Stimulated activated CD4-positive, alpha-beta T cell treated with anti-CD3 and anti-CD28 coated beads, Interleukin-1b, Interleukin-23, amount 100 ng/mL, for 24 hours (primary cell): ENCODE measurements at regions not wholly inside any gene's neighbourhood (a gene's known extent, or its start where the extent isn't known, plus 50 kb on each side); places are given as distances from the start of the nearest gene placed in this dataset.

Experiments used
- DNase-seq, 4 experiments: peaks; one replicate each; pipeline ENCODE4 v3.0.0-alpha.2; 2020; ENCODE audit warnings: low read depth in 4 of 4, low spot score in 1 of 4

DNA sequence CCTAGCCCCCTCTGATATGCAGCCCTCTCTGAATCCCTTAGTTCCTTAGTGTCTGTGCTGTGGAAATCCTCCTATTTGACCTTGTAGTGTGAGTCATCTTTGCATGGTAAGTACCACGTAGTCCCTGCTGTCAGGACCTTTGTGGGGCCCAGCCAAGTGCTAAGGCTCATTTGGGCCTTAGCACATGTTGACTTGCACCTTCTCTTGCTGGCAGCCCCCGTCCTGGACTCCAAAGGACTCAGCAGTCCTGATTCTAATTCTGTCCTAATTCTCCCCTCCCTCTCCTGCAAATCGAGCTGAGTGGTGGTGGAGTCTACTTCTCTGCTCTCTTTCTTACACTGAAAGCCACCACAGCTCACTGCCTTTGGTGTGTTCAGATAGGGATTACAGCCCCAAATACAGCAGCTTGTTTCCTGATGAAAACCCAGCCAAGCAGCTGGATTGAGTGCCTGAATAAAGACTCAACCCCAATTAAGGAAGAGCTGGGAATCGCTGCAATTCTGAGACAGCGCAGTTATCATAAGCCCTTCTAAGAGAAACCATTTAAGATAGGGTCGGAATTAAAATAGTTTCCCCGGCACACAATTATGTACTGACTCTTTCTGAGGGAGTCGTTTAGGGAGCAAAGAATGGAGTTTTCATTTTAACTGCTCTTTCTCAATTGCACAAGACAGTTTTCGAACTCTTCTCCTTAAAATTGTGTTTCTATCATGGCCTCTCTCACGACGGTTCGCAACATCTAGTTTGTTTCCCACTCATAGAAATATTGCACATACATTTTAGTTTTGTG, 215.6 kb upstream of the TNP1 start:
- DNase-seq = no peak

DNA sequence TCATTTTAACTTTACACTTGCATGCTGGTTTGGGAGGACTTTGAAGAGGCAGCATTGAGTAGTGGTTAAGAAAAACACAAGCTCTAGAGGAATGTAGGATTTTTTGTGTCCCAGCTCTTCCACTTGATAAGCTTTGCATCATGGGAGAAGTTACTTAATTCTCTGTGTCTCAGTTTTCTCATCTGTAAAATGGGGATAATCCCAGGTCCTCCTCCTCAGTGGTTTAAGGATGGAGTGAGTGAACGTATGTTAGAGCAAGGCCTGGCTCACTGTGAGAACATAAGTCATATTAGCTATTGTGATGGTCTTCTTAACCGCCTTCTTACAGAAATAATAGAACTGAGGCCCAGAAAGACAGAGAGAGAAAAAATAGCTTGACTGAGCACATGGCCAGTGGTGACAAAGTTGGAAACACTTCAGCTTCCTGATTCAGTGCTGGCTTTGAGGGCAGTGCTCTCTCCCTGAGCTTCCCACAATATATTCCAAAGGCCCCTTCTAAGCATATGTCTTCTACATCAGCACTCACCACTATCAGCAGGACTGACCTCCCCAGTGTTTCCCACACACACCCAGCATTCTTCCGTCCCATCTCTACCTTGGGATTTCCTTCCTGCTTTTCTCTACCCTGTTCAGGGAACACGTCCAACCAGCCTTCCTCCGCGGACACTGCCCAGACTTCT, 214.9 kb upstream of the TNP1 start:
- no peak for DNase-seq

GRCh38 chr2:217071416-217071815, 211.6 kb upstream of the TNP1 start:
- no peak for DNase-seq

GRCh38 chr2:217070611-217071010, 210.7 kb upstream of the TNP1 start:
- no peak for DNase-seq

DNA sequence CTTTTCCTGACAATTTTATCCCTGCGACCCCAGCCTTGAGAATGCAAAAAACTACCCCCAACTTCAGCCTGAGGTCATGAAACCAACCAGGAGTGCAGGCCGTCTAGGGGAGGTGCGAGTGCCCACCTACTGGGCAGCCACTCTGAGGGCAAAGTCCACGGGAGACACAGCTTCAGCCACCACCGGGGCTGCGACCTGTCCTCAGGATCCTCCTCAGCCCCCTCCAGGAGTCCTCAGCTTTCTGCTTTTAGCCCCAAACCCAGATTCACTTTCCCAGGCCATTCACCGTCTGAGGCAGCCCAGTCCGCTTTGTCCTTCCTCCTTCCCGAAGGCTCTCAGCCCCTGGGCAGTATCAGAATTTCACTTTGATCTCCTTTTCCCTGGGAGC, 210.2 kb upstream of the TNP1 start:
- DNase-seq = no peak

- DNase-seq = no peak
Measured at GRCh38 chr2:217069263-217070042, 209.6 kb upstream of the TNP1 start.

DNA sequence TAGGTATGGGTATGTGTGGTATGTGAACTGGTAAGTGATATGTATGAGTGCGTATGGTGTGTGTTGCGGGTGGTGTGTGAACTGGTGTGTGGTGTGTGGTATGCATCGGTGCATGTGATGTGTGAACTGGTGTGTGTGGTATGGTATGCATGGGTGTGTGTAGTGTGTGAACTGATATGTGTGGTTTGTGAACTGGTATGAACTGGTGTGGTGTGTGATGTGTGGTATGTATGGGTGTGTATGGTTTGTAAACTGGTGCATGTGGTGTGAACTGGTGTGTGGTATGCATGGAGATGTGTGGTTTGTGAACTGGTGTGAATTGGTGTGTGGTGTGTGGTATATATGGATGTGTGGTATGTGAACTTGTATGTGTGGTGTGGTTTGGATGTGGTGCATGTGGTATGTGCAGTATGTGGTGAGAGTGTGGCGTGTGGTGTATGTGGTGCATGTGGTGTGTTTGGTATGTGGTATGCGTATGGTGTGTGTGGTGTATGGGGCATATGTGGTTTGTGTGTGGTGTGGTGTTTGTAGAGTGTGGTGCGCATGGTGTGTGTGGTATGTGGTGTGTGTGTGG, 208.9 kb upstream of the TNP1 start:
- DNase-seq = no peak

GRCh38 chr2:217067787-217068186, 207.9 kb upstream of the TNP1 start:
- DNase-seq = no peak

DNA sequence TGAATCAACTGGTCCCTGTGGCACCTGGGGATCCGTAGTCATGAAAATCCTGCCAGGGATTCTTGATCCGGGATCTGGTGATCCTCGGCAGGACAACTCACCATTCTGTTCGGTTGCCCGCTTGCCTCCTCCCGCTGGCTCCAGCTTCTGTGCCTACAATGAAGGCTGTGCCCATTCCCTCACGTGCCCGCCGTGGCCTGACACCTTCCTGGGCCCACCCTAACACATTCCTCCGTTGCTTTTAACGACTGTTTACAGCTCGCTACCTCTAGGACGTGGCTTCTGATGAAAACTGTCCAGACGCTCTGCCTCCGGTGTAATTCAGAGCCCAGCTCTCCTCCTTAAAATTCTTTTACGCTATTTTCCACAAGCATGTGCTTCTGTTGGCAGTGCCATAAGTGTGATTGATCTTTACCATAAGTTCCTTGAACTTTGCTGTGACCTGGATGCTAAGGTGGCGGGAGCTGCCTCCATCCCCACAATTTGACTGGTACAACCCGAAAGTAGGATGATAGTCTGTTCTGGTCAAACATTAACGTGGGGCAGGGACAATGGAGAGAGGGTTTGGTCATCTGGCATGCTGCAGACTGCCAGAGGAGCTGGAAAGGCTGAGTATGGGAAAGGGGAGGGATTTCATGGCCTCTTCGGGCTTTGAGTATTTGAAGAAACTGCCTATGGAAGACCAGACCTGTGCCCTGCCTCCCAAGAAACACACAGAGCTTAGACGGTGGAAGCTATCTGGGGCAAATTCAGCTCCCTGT, 206.8 kb upstream of the TNP1 start:
- DNase-seq = no peak

DNA sequence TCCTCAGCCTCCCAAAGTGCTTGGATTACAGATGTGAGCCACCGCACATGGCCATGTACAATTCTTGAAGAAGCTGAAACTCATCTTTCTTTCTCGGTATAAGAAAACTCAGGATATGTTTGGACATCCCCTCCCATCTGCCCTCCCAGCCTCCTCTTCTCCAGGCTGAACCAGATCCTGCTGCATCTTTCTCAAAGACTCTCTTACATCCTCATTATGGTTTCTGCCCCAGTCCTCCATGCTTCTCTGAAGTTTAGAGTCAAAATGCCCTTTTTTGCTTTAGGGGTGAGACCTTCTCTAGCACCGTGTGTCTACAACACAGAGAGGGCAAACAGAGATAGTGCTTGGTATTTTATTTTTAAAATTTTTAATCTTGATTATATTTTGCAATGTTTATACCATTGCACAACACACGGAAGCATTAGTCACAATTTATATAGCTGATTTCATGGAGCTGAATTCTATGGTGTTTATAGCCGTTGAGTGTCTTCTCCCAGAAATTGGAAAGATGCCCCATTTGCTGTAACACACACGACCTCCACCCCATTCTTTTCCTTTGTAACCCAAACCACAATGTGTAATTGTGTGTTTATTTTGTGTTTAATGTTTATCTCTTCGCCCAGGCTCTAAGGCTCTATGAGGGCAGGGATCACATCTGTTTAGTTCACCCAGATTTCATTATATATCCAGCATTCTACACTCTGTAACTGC, 206.0 kb upstream of the TNP1 start:
- no peak for DNase-seq

- no peak for DNase-seq
Measured at GRCh38 chr2:217065012-217065290, 205.1 kb upstream of the TNP1 start.

DNA sequence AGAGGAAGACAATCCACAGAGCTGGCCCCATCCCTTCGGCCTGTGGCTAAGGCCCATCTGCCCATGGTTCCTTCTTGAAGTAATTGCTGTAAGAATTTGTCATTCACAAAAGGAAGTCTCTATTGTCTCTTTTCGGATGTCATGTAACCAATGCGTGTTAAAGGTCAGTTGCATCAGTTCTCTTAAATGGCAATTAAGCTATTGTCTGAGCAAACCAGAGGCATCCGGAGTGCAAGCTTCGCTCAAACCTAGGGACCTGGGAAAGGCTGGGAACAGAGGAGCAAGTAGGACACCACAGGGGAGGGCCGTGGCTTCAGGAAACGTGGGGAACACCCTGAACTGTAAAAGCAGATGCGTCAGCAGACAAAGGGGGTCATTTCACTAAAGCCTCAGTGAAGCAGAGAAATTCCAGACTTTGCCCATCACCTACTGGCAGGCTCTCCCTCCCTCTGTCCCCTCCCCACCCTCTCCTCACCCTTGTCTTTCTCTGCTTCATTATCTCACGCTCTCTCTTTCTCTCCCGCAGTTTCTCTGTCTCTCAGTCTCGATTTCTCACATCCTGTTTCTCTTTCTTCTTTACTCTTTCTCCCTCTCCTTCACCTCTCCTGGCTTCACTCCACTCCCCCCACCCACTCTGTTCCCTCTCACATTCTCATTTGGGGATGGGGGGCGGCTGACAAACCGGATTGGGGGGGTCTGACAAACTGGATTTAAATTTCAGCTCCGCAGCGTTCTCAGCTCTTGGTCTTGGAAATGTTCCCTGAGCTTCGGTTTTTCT, 204.6 kb upstream of the TNP1 start:
- DNase-seq = no peak

GRCh38 chr2:217063238-217063755, 203.4 kb upstream of the TNP1 start:
- DNase-seq = no peak

GRCh38 chr2:217062768-217063167, 202.9 kb upstream of the TNP1 start:
- no peak for DNase-seq

- no peak for DNase-seq
Measured at GRCh38 chr2:217061916-217062505, 202.1 kb upstream of the TNP1 start.

DNA sequence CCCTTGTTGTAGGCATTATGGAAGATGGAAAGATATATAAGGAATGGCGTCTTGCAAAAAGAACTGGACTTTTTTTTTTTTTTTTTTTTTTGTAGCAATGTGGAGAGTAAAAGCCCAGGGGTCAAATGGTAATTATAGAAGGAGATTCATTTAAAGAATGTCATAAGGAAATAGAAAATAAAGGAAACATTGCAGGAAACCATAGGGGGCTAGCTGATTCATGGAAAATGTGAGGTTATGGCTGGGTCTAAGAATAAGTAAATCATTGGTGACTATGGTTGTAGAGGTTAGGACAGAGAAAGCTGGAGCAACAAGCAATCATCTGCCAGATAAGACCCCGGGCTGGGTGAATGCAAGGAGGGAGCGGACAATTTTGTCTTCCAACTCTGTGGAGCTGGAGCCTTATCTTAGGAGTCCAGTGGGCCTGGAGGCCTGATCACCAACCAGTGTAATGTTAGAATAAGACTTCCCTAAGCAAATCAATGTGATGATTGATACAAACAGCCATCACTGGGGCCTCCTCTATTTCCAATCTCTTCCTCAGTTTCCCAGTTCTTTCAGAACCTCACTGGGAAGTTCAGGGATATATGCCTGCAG, 201.2 kb upstream of the TNP1 start:
- no peak for DNase-seq

- DNase-seq = no peak
Measured at GRCh38 chr2:217060516-217060915, 200.7 kb upstream of the TNP1 start.

DNA sequence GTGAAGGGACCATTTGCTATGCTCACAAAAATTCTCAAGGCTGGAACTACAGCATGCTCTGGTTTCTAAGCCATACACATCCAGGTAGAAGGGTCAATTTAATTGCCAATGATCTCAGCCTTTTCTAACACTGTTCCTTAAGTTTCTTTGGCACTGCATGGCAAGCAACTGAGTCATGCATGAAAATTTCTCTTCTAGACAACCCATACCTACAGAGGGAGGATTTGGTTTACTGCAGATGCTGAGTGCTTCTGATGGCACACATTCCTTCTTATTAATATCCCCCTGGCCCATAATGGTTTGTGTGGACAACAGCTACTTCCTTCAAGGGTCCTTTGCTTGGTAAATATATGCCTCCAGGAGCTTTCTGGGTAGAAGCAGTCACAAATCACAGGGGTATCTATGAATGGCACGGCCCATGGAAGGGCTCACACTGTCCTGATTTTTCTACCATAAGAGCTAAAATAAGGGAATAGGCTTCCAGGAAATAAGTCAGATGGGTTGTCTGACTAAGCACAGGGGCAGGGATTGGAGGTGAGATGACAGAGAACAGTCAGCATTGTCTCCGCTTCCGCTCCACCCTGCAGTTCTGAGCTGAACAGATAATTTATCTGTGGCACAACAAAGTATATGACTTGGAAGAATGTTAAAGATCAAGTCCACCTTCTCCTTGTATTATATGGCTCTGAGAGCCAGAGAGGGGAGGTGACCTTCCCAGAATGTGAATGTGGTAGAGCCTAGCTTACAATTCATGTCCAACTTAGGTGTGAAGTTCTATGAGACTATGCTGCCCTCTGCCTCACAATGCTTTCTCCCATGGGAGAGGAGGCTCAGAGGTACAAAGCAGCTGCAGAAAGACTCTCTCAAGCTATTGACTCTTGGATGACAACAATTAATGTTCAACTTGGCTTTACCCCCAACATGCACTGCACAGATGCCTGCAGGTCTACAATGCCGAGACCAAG, 199.2 kb upstream of the TNP1 start:
- DNase-seq = no peak
